DOHH2 (cell line): ENCODE measurements at regions not wholly inside any gene's neighbourhood (a gene's known extent, or its start where the extent isn't known, plus 50 kb on each side); places are given as distances from the start of the nearest gene placed in this dataset.

ENCODE experiments used
- EZH2phosphoT487 ChIP-seq: fragments of 200-600 bp; sonication (generic); IDR thresholded peaks from 2 replicates; pipeline ENCODE4 v1.6.1; 2017; ENCODE audit warnings: borderline replicate concordance, mild to moderate bottlenecking, antibody characterized with exemption, low read length, moderate library complexity, mixed read lengths
- TF ChIP-seq, protein P1 (sequence below): fragments of 200-600 bp; sonication (generic); IDR thresholded peaks from one replicate; pipeline ENCODE4 v1.5.1; 2014; ENCODE audit warnings: antibody characterized with exemption, mild to moderate bottlenecking, low read depth, low read length; ENCODE audit not compliant: poor library complexity, severe bottlenecking

DNA sequence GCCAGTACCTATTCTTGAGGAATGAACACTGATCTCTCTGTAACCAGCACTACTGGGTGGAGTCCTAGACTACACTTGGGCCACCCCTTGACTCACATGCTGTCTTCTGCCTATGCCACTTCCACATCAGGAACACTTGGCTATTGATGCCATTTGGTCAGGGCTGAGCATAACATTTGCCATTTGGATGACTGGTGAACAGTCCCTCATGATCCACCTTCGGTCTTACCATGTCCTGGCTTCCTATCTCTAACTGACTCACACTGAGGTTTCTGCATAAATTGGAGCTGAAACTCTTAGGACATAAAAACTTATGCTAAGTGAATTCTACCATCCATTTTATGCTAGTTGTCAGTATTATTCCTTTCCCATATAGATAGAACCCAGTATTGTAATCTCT is 91.7 kb upstream of the PELI2 start:
- TF ChIP-seq, protein P1, sequence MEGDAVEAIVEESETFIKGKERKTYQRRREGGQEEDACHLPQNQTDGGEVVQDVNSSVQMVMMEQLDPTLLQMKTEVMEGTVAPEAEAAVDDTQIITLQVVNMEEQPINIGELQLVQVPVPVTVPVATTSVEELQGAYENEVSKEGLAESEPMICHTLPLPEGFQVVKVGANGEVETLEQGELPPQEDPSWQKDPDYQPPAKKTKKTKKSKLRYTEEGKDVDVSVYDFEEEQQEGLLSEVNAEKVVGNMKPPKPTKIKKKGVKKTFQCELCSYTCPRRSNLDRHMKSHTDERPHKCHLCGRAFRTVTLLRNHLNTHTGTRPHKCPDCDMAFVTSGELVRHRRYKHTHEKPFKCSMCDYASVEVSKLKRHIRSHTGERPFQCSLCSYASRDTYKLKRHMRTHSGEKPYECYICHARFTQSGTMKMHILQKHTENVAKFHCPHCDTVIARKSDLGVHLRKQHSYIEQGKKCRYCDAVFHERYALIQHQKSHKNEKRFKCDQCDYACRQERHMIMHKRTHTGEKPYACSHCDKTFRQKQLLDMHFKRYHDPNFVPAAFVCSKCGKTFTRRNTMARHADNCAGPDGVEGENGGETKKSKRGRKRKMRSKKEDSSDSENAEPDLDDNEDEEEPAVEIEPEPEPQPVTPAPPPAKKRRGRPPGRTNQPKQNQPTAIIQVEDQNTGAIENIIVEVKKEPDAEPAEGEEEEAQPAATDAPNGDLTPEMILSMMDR, result no peak
- TF ChIP-seq EZH2phosphoT487, result no peak
